ENCODE measurements at regions not wholly inside any gene's neighbourhood (a gene's known extent, or its start where the extent isn't known, plus 50 kb on each side); places are given as distances from the start of the nearest gene placed in this dataset.

- H3K4me3 Mint-ChIP-seq = no peak overlapping the region
- no peaks in the 10 kb centered on the region for H3K36me3 Mint-ChIP-seq (ENCODE audit: low read depth)
- DNase-seq (ENCODE audit: low read depth, low spot score) = no peak
- no peak for TF ChIP-seq CTCF (conservative IDR thresholded peaks at IDR 0.05)
- no peak overlapping the region for H3K27ac Mint-ChIP-seq (ENCODE audit: unreplicated experiment)
- H3K9me3 Mint-ChIP-seq = peaks cover 7% of the 10 kb centered on the region
- H3K27me3 Mint-ChIP-seq (ENCODE audit: low read depth) = no peaks in the 10 kb centered on the region
- H3K4me1 Mint-ChIP-seq = peaks cover 11% of the 10 kb centered on the region
Observed at GRCh38 chr14:62081012-62081612, 318.9 kb downstream of the SNAPC1 start.

GRCh38 chr14:62081951-62082350 lies 319.7 kb downstream of the SNAPC1 start:
- H3K4me1 Mint-ChIP-seq = peaks cover 11% of the 10 kb centered on the region
- no peaks in the 10 kb centered on the region for H3K27me3 Mint-ChIP-seq (ENCODE audit: low read depth)
- peaks cover 7% of the 10 kb centered on the region for H3K9me3 Mint-ChIP-seq
- TF ChIP-seq CTCF (conservative IDR thresholded peaks at IDR 0.05) = no peak
- no peak for DNase-seq (ENCODE audit: low read depth, low spot score)
- H3K4me3 Mint-ChIP-seq = no peak overlapping the region
- H3K36me3 Mint-ChIP-seq (ENCODE audit: low read depth) = no peaks in the 10 kb centered on the region
- no peak overlapping the region for H3K27ac Mint-ChIP-seq (ENCODE audit: unreplicated experiment)

- no peak for DNase-seq (ENCODE audit: low read depth, low spot score)
- no peaks in the 10 kb centered on the region for H3K27me3 Mint-ChIP-seq (ENCODE audit: low read depth)
- H3K36me3 Mint-ChIP-seq (ENCODE audit: low read depth) = no peaks in the 10 kb centered on the region
- H3K27ac Mint-ChIP-seq (ENCODE audit: unreplicated experiment) = no peak overlapping the region
- TF ChIP-seq CTCF (conservative IDR thresholded peaks at IDR 0.05) = no peak
- no peak overlapping the region for H3K4me3 Mint-ChIP-seq
- H3K4me1 Mint-ChIP-seq = peaks cover 11% of the 10 kb centered on the region
- H3K9me3 Mint-ChIP-seq = peaks cover 7% of the 10 kb centered on the region
Observed at GRCh38 chr14:62082779-62083178, 320.6 kb downstream of the SNAPC1 start.

GRCh38 chr14:62084020-62084419 lies 321.8 kb downstream of the SNAPC1 start:
- no peak for TF ChIP-seq CTCF (conservative IDR thresholded peaks at IDR 0.05)
- H3K4me3 Mint-ChIP-seq = no peak overlapping the region
- H3K9me3 Mint-ChIP-seq = peaks cover 7% of the 10 kb centered on the region
- H3K27ac Mint-ChIP-seq (ENCODE audit: unreplicated experiment) = no peak overlapping the region
- peaks cover 4% of the 10 kb centered on the region for H3K4me1 Mint-ChIP-seq
- H3K27me3 Mint-ChIP-seq (ENCODE audit: low read depth) = no peaks in the 10 kb centered on the region
- no peak for DNase-seq (ENCODE audit: low read depth, low spot score)
- H3K36me3 Mint-ChIP-seq (ENCODE audit: low read depth) = no peaks in the 10 kb centered on the region

- no peak for TF ChIP-seq CTCF (conservative IDR thresholded peaks at IDR 0.05)
- no peak for DNase-seq (ENCODE audit: low read depth, low spot score)
- Mint-ChIP-seq H3K4me3 (no peak overlapping the region), H3K27ac (ENCODE audit: unreplicated experiment) (no peak overlapping the region), H3K9me3 (peaks cover 10% of the 10 kb centered on the region), H3K36me3 (ENCODE audit: low read depth) (no peaks in the 10 kb centered on the region), H3K4me1 (no peaks in the 10 kb centered on the region), H3K27me3 (ENCODE audit: low read depth) (peaks cover 3% of the 10 kb centered on the region)
Observed at GRCh38 chr14:62087191-62087590, 325.0 kb downstream of the SNAPC1 start.

Data from neural crest cell (in vitro differentiated cells).